Skeletal muscle satellite cell (primary cell): ENCODE measurements at regions not wholly inside any gene's neighbourhood (a gene's known extent, or its start where the extent isn't known, plus 50 kb on each side); places are given as distances from the start of the nearest gene placed in this dataset.

ENCODE experiments used
- H3K27me3 ChIP-seq: 2 replicates; pipeline ENCODE4 v1.7.0; 2013; ENCODE audit warnings: low read length; ENCODE audit not compliant: control insufficient read depth, insufficient read depth
- H3K36me3 ChIP-seq: 2 replicates; pipeline ENCODE4 v1.7.0; 2013; ENCODE audit warnings: mild to moderate bottlenecking, control low read depth, low read length; ENCODE audit not compliant: insufficient read depth
- H3K4me1 ChIP-seq: 2 replicates; pipeline ENCODE4 v1.7.0; 2013; ENCODE audit warnings: low read length; ENCODE audit not compliant: control insufficient read depth, insufficient read depth
- H3K4me2 ChIP-seq: 2 replicates; pipeline ENCODE4 v1.7.0; 2013; ENCODE audit warnings: mild to moderate bottlenecking, low read length
- H3K4me3 ChIP-seq: 2 replicates; pipeline ENCODE4 v1.7.0; 2013; ENCODE audit warnings: low read length
- H3K9ac ChIP-seq: 2 replicates; pipeline ENCODE4 v1.7.0; 2013; ENCODE audit warnings: mild to moderate bottlenecking, low read depth, low read length, moderate library complexity
- H3K9me3 ChIP-seq: replicated peaks from 2 replicates; pipeline ENCODE4 v1.7.0; 2013; ENCODE audit warnings: mild to moderate bottlenecking, control low read depth, low read length

DNA sequence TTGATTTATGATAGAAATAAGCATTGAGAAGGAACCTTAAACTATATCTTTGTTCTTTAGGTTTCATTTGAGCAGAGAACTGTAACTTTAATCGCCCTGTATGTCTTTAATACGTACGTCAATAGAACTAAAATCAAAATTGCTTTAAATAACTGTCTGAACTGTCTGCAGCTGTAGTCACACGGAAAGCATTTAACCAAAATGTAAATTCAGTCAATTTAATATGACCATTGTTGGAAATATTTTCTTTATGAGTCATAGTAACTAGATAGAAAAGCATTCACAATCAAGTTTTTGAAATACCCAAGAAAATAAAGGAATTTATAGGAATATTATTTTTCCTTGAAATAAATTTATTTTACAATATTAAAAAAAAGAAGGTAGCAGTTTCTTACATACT, 157.1 kb upstream of the CDH6 start:
- Histone ChIP-seq H3K4me1 (no peaks in the 10 kb centered on the region), H3K9ac (no peak overlapping the region), H3K27me3 (no peaks in the 10 kb centered on the region), H3K36me3 (no peaks in the 10 kb centered on the region), H3K4me3 (no peak overlapping the region), H3K9me3 (peaks cover 3% of the 10 kb centered on the region), H3K4me2 (no peak overlapping the region)

DNA sequence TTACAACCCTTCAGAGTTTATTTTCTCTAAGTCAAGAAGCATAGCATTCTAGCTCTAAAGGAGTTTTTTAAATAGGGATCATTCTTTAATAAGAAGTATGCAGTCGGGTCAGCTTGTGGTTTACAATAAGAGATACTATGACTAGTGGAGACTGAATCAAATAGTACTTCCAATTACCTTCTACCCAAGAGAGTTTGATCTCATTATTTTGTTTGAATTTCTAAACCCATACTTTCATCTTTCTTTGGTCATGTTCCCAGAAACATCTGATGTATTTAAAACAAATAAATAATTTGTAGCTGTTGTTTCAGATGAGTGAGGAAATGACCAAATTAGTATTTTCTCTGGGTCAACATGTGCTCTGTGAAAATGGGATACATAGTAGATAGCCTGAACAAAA, 160.2 kb upstream of the CDH6 start:
- H3K36me3 ChIP-seq, result no peaks in the 10 kb centered on the region
- no peaks in the 10 kb centered on the region for H3K4me1 ChIP-seq
- H3K4me2 ChIP-seq, result no peak overlapping the region
- peaks cover 3% of the 10 kb centered on the region for H3K9me3 ChIP-seq
- no peaks in the 10 kb centered on the region for H3K27me3 ChIP-seq
- H3K9ac ChIP-seq, result no peak overlapping the region
- H3K4me3 ChIP-seq, result no peak overlapping the region

- Histone ChIP-seq H3K9ac (no peak overlapping the region), H3K4me1 (no peaks in the 10 kb centered on the region), H3K4me2 (no peak overlapping the region), H3K4me3 (no peak overlapping the region), H3K36me3 (no peaks in the 10 kb centered on the region), H3K27me3 (no peaks in the 10 kb centered on the region), H3K9me3 (peaks cover 3% of the 10 kb centered on the region)
Measured at GRCh38 chr5:31029925-31030324, 163.6 kb upstream of the CDH6 start.

DNA sequence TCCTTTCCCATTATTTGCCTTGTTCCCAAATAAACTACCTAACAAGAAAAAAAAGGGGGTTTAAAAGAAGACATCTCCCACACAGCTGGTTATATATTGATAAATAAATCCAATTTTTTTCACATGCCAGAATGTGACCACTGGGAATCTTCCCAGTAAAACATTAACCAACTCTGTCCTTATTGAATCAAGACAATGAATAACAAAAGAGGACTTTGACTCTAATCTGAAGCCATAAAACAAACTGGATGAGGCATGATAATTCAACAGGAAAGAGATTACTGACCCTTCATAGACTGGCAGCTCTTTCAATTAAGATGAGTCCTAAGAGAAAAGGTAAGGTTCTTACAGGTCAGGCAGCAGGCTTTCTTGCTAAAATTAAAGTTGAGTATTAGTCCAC, 165.8 kb upstream of the CDH6 start:
- Histone ChIP-seq H3K36me3 (no peaks in the 10 kb centered on the region), H3K4me3 (no peak overlapping the region), H3K9ac (no peak overlapping the region), H3K4me1 (no peaks in the 10 kb centered on the region), H3K4me2 (no peak overlapping the region), H3K27me3 (no peaks in the 10 kb centered on the region), H3K9me3 (peaks cover under 1% of the 10 kb centered on the region)

DNA sequence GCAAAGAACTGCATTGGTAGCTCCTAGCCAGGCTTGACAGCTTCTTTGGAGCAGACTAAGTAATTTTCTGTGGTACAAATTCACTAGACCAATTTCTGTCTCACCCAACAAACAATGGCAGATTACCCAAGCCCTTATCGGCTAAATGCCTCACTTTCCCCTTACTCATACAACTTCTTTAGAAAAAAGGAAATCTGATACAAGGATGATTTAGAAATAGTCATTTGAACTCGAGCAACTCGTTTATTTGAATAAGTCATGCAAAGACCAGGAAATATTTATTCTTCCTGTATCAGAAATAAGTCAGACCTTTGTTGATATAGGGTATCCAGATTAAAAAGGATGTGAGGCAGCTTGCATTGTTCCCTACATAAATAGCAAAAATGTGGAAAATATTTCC, 170.4 kb upstream of the CDH6 start:
- H3K9ac ChIP-seq, result no peak overlapping the region
- H3K4me3 ChIP-seq, result no peak overlapping the region
- H3K4me1 ChIP-seq, result no peaks in the 10 kb centered on the region
- H3K9me3 ChIP-seq, result no peaks in the 10 kb centered on the region
- H3K4me2 ChIP-seq, result no peak overlapping the region
- H3K36me3 ChIP-seq, result no peaks in the 10 kb centered on the region
- no peaks in the 10 kb centered on the region for H3K27me3 ChIP-seq

GRCh38 chr5:31021181-31021624, 172.3 kb upstream of the CDH6 start:
- no peaks in the 10 kb centered on the region for H3K9me3 ChIP-seq
- no peak overlapping the region for H3K4me3 ChIP-seq
- no peak overlapping the region for H3K9ac ChIP-seq
- H3K36me3 ChIP-seq, result no peaks in the 10 kb centered on the region
- no peak overlapping the region for H3K4me2 ChIP-seq
- no peaks in the 10 kb centered on the region for H3K4me1 ChIP-seq
- no peaks in the 10 kb centered on the region for H3K27me3 ChIP-seq

- no peak overlapping the region for H3K4me3 ChIP-seq
- no peaks in the 10 kb centered on the region for H3K9me3 ChIP-seq
- H3K4me2 ChIP-seq, result no peak overlapping the region
- no peaks in the 10 kb centered on the region for H3K36me3 ChIP-seq
- H3K27me3 ChIP-seq, result no peaks in the 10 kb centered on the region
- H3K4me1 ChIP-seq, result no peaks in the 10 kb centered on the region
- H3K9ac ChIP-seq, result no peak overlapping the region
Measured at GRCh38 chr5:31008231-31008630, 185.3 kb upstream of the CDH6 start.

- Histone ChIP-seq H3K4me1 (no peaks in the 10 kb centered on the region), H3K4me2 (no peak overlapping the region), H3K9me3 (no peaks in the 10 kb centered on the region), H3K36me3 (no peaks in the 10 kb centered on the region), H3K4me3 (no peak overlapping the region), H3K27me3 (no peaks in the 10 kb centered on the region), H3K9ac (no peak overlapping the region)
Measured at GRCh38 chr5:31007672-31008071, 185.8 kb upstream of the CDH6 start.

- H3K4me3 ChIP-seq, result no peak overlapping the region
- H3K9me3 ChIP-seq, result no peaks in the 10 kb centered on the region
- H3K9ac ChIP-seq, result no peak overlapping the region
Measured at GRCh38 chr5:31000287-31000686, 193.2 kb upstream of the CDH6 start.

DNA sequence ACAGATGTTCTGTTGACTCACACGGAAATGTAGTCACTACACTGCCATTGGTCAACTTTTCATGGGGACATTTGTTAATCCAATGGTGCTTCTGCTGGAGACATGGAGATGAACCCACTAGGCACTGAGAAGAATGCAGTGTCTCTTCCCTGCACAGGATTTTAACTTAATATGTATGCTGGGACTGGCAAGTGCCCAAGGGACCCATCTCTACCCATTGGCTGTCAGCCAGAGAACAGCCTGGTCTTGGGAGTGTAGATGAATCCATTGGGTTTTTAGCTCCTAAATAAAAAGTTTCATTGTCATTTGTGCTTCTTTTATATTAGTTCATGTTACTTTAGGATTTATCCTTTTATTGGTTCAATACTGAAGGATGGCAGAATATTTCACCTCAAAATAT, 195.8 kb upstream of the CDH6 start:
- Histone ChIP-seq H3K4me1 (no peaks in the 10 kb centered on the region), H3K4me3 (no peak overlapping the region), H3K9me3 (no peaks in the 10 kb centered on the region), H3K4me2 (no peak overlapping the region), H3K27me3 (no peaks in the 10 kb centered on the region), H3K9ac (no peak overlapping the region), H3K36me3 (no peaks in the 10 kb centered on the region)

More at GRCh38 chr5:31000287-31000686, 193.2 kb upstream of the CDH6 start:
- no peaks in the 10 kb centered on the region for H3K4me1 ChIP-seq
- no peak overlapping the region for H3K4me2 ChIP-seq
- H3K27me3 ChIP-seq, result no peaks in the 10 kb centered on the region
- no peaks in the 10 kb centered on the region for H3K36me3 ChIP-seq

DNA sequence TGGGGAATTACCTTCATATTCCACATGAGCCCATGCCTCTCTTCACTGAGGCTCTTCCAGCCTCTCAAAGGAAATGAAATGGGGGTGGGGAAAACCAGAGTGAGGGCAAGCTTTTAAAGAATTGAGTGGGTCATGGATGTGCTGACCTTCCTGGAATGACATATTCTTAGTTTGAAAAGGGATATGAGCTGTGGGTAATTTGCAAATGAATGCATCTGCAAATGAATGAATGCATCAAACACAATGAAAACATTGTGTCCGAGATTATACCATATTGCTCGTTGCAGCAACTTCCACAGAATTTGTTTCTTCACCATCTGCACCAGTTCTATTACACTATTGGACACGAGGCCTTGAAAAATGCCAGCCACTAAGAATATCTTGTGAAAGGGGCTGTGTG, 198.6 kb upstream of the CDH6 start:
- Histone ChIP-seq H3K4me1 (no peaks in the 10 kb centered on the region), H3K9me3 (no peaks in the 10 kb centered on the region), H3K27me3 (no peaks in the 10 kb centered on the region), H3K36me3 (no peaks in the 10 kb centered on the region), H3K4me2 (no peak overlapping the region), H3K4me3 (no peak overlapping the region), H3K9ac (no peak overlapping the region)

DNA sequence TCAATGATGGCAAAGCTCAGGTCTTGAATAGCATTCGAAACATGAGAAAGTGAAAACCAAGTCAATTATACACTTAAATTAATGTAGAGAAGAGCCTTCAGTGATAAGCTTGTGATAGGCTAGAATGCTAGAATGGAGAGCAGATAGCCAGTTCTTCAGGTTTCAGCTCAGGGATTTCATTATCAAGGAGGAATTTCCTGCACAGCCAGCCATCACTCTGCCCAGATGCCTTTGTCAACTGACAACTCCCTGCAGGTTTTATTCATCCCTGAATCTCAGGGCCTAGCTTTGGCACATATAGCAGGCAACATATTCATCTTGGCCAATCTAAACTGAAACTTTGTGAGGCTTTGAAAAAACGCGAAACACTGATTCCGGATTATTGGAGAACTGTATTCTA, 199.3 kb upstream of the CDH6 start:
- Histone ChIP-seq H3K36me3 (no peaks in the 10 kb centered on the region), H3K9me3 (no peaks in the 10 kb centered on the region), H3K4me3 (no peak overlapping the region), H3K4me1 (no peaks in the 10 kb centered on the region), H3K27me3 (no peaks in the 10 kb centered on the region), H3K9ac (no peak overlapping the region), H3K4me2 (no peak overlapping the region)
